Esophagus squamous epithelium (tissue), 5 donors: ENCODE measurements at regions not wholly inside any gene's neighbourhood (a gene's known extent, or its start where the extent isn't known, plus 50 kb on each side); places are given as distances from the start of the nearest gene placed in this dataset.

Experiments used
- DNase-seq: peaks from one replicate; lab custom pipeline; 2025; lab: John Stamatoyannopoulos, UW
- H3K27ac ChIP-seq, 4 donors: fragments of 200-600 bp; sonication (generic); one replicate each; pipeline ENCODE4 v1.5.1; 2016 to 2019; ENCODE audit warnings: mild to moderate bottlenecking in 1 of 4
- H3K27me3 ChIP-seq, 4 donors: fragments of 200-600 bp; sonication (generic); 1 replicate in 3 of 4; 2 replicates in 1 of 4; pipeline versions ENCODE4 v1.5.1 to v1.6.0; 2017 to 2021; ENCODE audit warnings: antibody characterized with exemption in 1 of 4
- H3K36me3 ChIP-seq, 3 donors: fragments of 200-600 bp; sonication (generic); one replicate each; pipeline ENCODE4 v1.5.1; 2016 to 2019
- H3K4me1 ChIP-seq, 3 donors: fragments of 200-600 bp; sonication (generic); one replicate each; pipeline ENCODE4 v1.5.1; 2017 to 2019
- H3K4me3 ChIP-seq, 4 donors: fragments of 200-600 bp; sonication (generic); 1 replicate in 3 of 4; 2 replicates in 1 of 4; pipeline ENCODE4 v1.5.1; 2016 to 2019; ENCODE audit warnings: mild to moderate bottlenecking in 2 of 4, moderate library complexity in 1 of 4
- H3K9me3 ChIP-seq, 3 donors: fragments of 200-600 bp; sonication (generic); one replicate each; pipeline ENCODE4 v1.5.1; 2016 to 2019
- CTCF ChIP-seq, 6 experiments: fragments of 450-650 bp in 4 of 6; fragments of 200-600 bp in 2 of 6; sonication (generic) in 2 of 6; IDR thresholded peaks; one replicate each; pipeline ENCODE4 v1.5.1; 2016 to 2019; ENCODE audit warnings: antibody characterized with exemption in 6 of 6, mild to moderate bottlenecking in 4 of 6, moderate library complexity in 4 of 6
- POLR2A ChIP-seq, 4 donors: fragments of 450-650 bp; IDR thresholded peaks; one replicate each; pipeline ENCODE4 v1.6.1; 2017; ENCODE audit warnings: antibody characterized with exemption in 4 of 4, mild to moderate bottlenecking in 4 of 4, moderate library complexity in 3 of 4
- WGBS, 2 donors: methylation state at CpG; one replicate each; pipeline ENCODE4 v1.1.5; 2018; 5-methylcytosine and 5-hydroxymethylcytosine counted together
- intact Hi-C: fragments of 100-400 bp; cut with DNase I; formaldehyde crosslinking; loops from one replicate; pipeline ENCODE4 v1.15.0; 2022
- donor health status: DM: yes; HTN: yes; CAD: no.

GRCh38 chrX:78506248-78506647 lies 152.9 kb downstream of the RTL3 start:
- intact Hi-C loops = no loop called here
- 80% methylated on average over 1 of the region's 1 CpG; no CpG with 5 or more reads in 1 of the 2 donors for WGBS, 2 donors

GRCh38 chrX:78496483-78496882 lies 162.6 kb downstream of the RTL3 start:
- H3K4me3 ChIP-seq = no peak overlapping the region
- TF ChIP-seq POLR2A (IDR thresholded peaks at IDR 0.05) (no peak), CTCF (IDR thresholded peaks at IDR 0.05) (no peak)
- intact Hi-C loops = no loop called here
- no peak for DNase-seq
- no peaks in the 10 kb centered on the region for H3K27me3 ChIP-seq
- H3K9me3 ChIP-seq = no peaks in the 10 kb centered on the region
- H3K4me1 ChIP-seq = peaks cover 0 to 10% (median 0%) of the 10 kb centered on the region in 3 donors
- WGBS, 2 donors = 42 to 62% methylated on average over 2 of the region's 2 CpGs
- H3K27ac ChIP-seq = no peak overlapping the region
- H3K36me3 ChIP-seq = no peaks in the 10 kb centered on the region

More at GRCh38 chrX:78506248-78506647, 152.9 kb downstream of the RTL3 start:
- Histone ChIP-seq H3K9me3 (no peaks in the 10 kb centered on the region), H3K4me1 (no peaks in the 10 kb centered on the region), H3K36me3 (no peaks in the 10 kb centered on the region), H3K27ac (no peak overlapping the region), H3K27me3 (no peaks in the 10 kb centered on the region), H3K4me3 (no peak overlapping the region)
- no peak for TF ChIP-seq CTCF (IDR thresholded peaks at IDR 0.05)
- TF ChIP-seq POLR2A (IDR thresholded peaks at IDR 0.05) = no peak
- no peak for DNase-seq

GRCh38 chrX:78493180-78493579 lies 165.8 kb upstream of the CYSLTR1 start:
- 69 to 93% methylated on average over 2 of the region's 2 CpGs for WGBS, 2 donors
- Histone ChIP-seq H3K4me1 (peaks cover 0 to 10% (median 0%) of the 10 kb centered on the region in 3 donors), H3K9me3 (no peaks in the 10 kb centered on the region), H3K27me3 (no peaks in the 10 kb centered on the region), H3K27ac (no peak overlapping the region), H3K4me3 (no peak overlapping the region), H3K36me3 (no peaks in the 10 kb centered on the region)
- TF ChIP-seq CTCF (IDR thresholded peaks at IDR 0.05) (no peak), POLR2A (IDR thresholded peaks at IDR 0.05) (no peak)
- intact Hi-C loops = no loop called here
- DNase-seq = no peak

GRCh38 chrX:78476701-78477100 lies 149.3 kb upstream of the CYSLTR1 start:
- Histone ChIP-seq H3K27me3 (no peaks in the 10 kb centered on the region), H3K36me3 (no peaks in the 10 kb centered on the region), H3K9me3 (no peaks in the 10 kb centered on the region), H3K27ac (no peak overlapping the region), H3K4me1 (no peaks in the 10 kb centered on the region), H3K4me3 (no peak overlapping the region)
- no peak for TF ChIP-seq POLR2A (IDR thresholded peaks at IDR 0.05)
- TF ChIP-seq CTCF (IDR thresholded peaks at IDR 0.05) = no peak
- no peak for DNase-seq
- WGBS, 2 donors = 30 to 32% methylated on average over 2 of the region's 2 CpGs
- intact Hi-C loops = no loop called here

- H3K36me3 ChIP-seq = no peaks in the 10 kb centered on the region
- H3K4me1 ChIP-seq = no peaks in the 10 kb centered on the region
- no peak overlapping the region for H3K4me3 ChIP-seq
- no peak for DNase-seq
- H3K27me3 ChIP-seq = no peaks in the 10 kb centered on the region
- WGBS, 2 donors = 50% methylated on average over 1 of the region's 1 CpG; no CpG with 5 or more reads in 1 of the 2 donors
- no peak for TF ChIP-seq POLR2A (IDR thresholded peaks at IDR 0.05)
- no peak for TF ChIP-seq CTCF (IDR thresholded peaks at IDR 0.05)
- intact Hi-C loops = no loop called here
- H3K9me3 ChIP-seq = no peaks in the 10 kb centered on the region
- H3K27ac ChIP-seq = no peak overlapping the region
These were observed 129.5 kb upstream of the CYSLTR1 start for GRCh38 chrX:78456909-78457308.
